Esophagus (tissue), 2 donors: ENCODE measurements at regions not wholly inside any gene's neighbourhood (a gene's known extent, or its start where the extent isn't known, plus 50 kb on each side); places are given as distances from the start of the nearest gene placed in this dataset.

ENCODE experiments used
- H3K27ac ChIP-seq, 2 donors: one replicate each; pipeline ENCODE4 v1.5.1; 2013; ENCODE audit warnings: low read depth in 2 of 2, mild to moderate bottlenecking in 2 of 2, inconsistent platforms in 1 of 2, low read length in 1 of 2, moderate library complexity in 1 of 2
- H3K27me3 ChIP-seq, 2 donors: one replicate each; pipeline ENCODE4 v1.6.1; 2013; ENCODE audit warnings: low read length in 2 of 2, control low read depth in 1 of 2, mild to moderate bottlenecking in 1 of 2; ENCODE audit not compliant: insufficient read depth in 2 of 2, control insufficient read depth in 1 of 2
- H3K36me3 ChIP-seq, 2 donors: one replicate each; pipeline ENCODE4 v1.6.1; 2013; ENCODE audit warnings: low read length in 1 of 2; ENCODE audit not compliant: control insufficient read depth in 2 of 2, insufficient read depth in 2 of 2
- H3K4me1 ChIP-seq, 2 donors: one replicate each; pipeline ENCODE4 v1.6.1; 2013; ENCODE audit warnings: low read length in 1 of 2; ENCODE audit not compliant: control insufficient read depth in 2 of 2, insufficient read depth in 2 of 2
- H3K4me3 ChIP-seq, 2 donors: one replicate each; pipeline ENCODE4 v1.5.1; 2013; ENCODE audit warnings: low read length in 2 of 2, mild to moderate bottlenecking in 2 of 2, low read depth in 1 of 2, moderate library complexity in 1 of 2
- H3K9me3 ChIP-seq, 2 donors: one replicate each; pipeline ENCODE4 v1.6.1; 2013; ENCODE audit warnings: mild to moderate bottlenecking in 2 of 2, low read depth in 1 of 2, low read length in 1 of 2, moderate library complexity in 1 of 2; ENCODE audit not compliant: control insufficient read depth in 2 of 2, insufficient read depth in 1 of 2
- WGBS, 2 donors: extraction: QIAGEN DNeasy Blood & Tissue Kit; methylation state at CpG; one replicate each; pipeline ENCODE4 v1.1.7; 2013; 5-methylcytosine and 5-hydroxymethylcytosine counted together
- donor health status: healthy with polysubstance abuse.
- donor health status: Bipolar disorder and iron deficiency.

GRCh38 chr21:27233514-27234115 lies 266.7 kb upstream of the ADAMTS5 start:
- Histone ChIP-seq H3K9me3 (no peaks in the 10 kb centered on the region), H3K36me3 (no peaks in the 10 kb centered on the region), H3K27me3 (no peaks in the 10 kb centered on the region), H3K4me1 (no peaks in the 10 kb centered on the region), H3K4me3 (no peak overlapping the region), H3K27ac (no peak overlapping the region)
- WGBS, 2 donors, result 78 to 96% methylated on average over 2 of the region's 2 CpGs

DNA sequence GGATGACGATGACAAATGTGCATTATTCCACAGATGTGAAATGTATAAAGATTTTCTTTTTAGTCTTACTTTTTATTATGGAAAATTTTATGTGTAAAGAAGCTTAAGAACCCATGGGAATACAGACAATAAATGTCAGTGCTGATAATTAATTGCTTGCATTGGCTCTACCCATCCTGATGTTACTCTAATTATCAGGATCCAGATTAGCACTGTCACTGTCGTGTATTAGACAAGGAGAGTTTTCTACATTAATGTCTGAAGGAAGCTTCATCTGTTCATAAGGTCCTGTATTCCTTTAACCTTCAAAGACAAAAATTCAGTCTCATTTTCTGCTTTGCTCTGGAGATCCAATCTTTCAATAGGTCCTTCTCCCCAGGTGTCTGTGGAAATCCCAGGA lies 259.1 kb upstream of the ADAMTS5 start:
- no peak overlapping the region for H3K4me3 ChIP-seq
- H3K27me3 ChIP-seq, result no peaks in the 10 kb centered on the region
- WGBS, 2 donors, result 81 to 88% methylated on average over 2 of the region's 2 CpGs
- no peak overlapping the region for H3K27ac ChIP-seq
- H3K36me3 ChIP-seq, result no peaks in the 10 kb centered on the region
- H3K9me3 ChIP-seq, result no peaks in the 10 kb centered on the region
- no peaks in the 10 kb centered on the region for H3K4me1 ChIP-seq

DNA sequence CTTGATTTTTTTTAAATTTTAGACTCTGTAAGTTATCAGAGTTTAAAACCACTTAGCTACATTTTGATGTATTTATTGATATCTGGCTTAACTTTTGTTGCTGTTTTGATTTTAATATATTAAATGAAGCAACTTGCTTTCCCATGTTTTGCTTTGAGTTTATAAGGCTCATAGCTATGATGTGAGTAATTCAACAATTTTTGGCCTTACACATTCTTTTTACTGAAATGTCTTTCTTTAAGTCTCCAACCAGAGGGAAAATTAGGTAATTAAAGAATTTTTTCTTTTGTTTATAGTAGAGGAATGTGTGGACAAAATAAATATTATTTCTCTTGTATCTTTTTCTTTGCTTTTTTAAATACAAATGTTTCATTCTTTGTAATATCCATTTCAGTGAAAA lies 258.3 kb upstream of the ADAMTS5 start:
- no peak overlapping the region for H3K4me3 ChIP-seq
- H3K36me3 ChIP-seq, result no peaks in the 10 kb centered on the region
- H3K4me1 ChIP-seq, result no peaks in the 10 kb centered on the region
- H3K9me3 ChIP-seq, result no peaks in the 10 kb centered on the region
- H3K27me3 ChIP-seq, result no peaks in the 10 kb centered on the region
- H3K27ac ChIP-seq, result no peak overlapping the region

GRCh38 chr21:27224169-27224568 lies 257.3 kb upstream of the ADAMTS5 start:
- Histone ChIP-seq H3K36me3 (no peaks in the 10 kb centered on the region), H3K27me3 (no peaks in the 10 kb centered on the region), H3K4me3 (no peak overlapping the region), H3K4me1 (no peaks in the 10 kb centered on the region), H3K27ac (no peak overlapping the region), H3K9me3 (no peaks in the 10 kb centered on the region)

- Histone ChIP-seq H3K4me3 (no peak overlapping the region), H3K9me3 (no peaks in the 10 kb centered on the region), H3K4me1 (no peaks in the 10 kb centered on the region), H3K27me3 (no peaks in the 10 kb centered on the region), H3K36me3 (no peaks in the 10 kb centered on the region), H3K27ac (no peak overlapping the region)
- 74 to 75% methylated on average over 2 of the region's 2 CpGs for WGBS, 2 donors
These were observed 254.2 kb upstream of the ADAMTS5 start for GRCh38 chr21:27221077-27221476.

DNA sequence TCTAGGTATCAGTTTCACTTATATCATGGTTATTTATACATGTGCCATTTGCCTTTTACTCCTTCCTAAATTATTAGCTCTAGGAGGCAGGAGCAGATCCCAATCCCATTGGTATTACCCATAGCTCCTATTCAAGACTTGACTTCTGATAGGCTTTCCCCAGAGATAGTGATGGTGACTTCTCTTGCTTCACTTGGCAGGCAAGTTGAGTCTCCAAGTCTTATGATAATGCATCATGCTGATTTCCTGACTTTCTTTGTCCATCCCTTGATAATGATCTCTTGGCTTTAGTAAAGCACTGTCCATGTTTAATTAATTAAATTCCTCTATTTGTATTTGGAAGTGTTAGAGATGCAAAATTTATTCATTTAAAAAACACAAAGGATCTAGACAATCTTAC lies 253.5 kb upstream of the ADAMTS5 start:
- Histone ChIP-seq H3K27me3 (no peaks in the 10 kb centered on the region), H3K4me1 (no peaks in the 10 kb centered on the region), H3K36me3 (no peaks in the 10 kb centered on the region), H3K9me3 (no peaks in the 10 kb centered on the region), H3K27ac (no peak overlapping the region), H3K4me3 (no peak overlapping the region)

DNA sequence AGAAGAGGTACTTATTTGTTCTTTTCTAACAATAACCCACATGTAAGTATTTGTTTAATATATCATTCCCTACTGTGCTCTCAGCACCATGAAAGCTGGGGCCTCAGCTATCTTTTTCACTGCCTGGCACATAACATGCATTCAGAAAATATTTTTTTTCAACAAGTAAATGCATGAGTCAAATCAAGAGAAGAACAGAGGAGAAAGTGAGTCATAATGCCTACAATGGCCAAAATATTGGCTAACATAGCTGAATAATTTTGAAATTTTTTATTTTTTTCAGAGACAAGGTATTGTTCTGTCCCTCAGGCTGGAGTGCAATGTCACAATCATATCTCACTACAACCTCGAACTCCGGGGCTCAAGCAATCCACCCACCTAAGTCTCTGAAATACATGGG lies 252.2 kb upstream of the ADAMTS5 start:
- no peaks in the 10 kb centered on the region for H3K4me1 ChIP-seq
- H3K36me3 ChIP-seq, result no peaks in the 10 kb centered on the region
- no peaks in the 10 kb centered on the region for H3K9me3 ChIP-seq
- H3K27me3 ChIP-seq, result no peaks in the 10 kb centered on the region
- 52 to 80% methylated on average over 2 of the region's 2 CpGs for WGBS, 2 donors
- H3K27ac ChIP-seq, result no peak overlapping the region
- no peak overlapping the region for H3K4me3 ChIP-seq

DNA sequence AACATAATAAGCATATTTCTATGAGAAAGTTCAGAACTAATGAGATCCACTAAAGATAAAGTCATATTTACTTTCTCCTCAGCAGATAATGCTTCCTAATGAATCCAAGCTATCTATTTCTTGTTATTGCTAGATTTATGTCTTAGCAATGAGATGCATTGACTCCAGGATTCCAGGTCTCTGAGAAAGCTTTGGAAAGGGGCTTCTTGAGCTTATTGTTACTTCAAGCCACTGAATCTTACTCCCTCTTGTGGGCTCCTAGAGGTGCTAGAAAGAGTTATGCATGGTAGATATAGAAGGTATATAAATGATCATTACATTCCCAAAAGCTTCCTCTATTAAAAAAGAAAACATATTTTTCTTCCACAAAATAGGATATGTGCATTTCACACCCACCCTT lies 246.4 kb upstream of the ADAMTS5 start:
- Histone ChIP-seq H3K4me3 (no peak overlapping the region), H3K4me1 (no peaks in the 10 kb centered on the region), H3K36me3 (no peaks in the 10 kb centered on the region), H3K27ac (no peak overlapping the region), H3K27me3 (no peaks in the 10 kb centered on the region), H3K9me3 (no peaks in the 10 kb centered on the region)

DNA sequence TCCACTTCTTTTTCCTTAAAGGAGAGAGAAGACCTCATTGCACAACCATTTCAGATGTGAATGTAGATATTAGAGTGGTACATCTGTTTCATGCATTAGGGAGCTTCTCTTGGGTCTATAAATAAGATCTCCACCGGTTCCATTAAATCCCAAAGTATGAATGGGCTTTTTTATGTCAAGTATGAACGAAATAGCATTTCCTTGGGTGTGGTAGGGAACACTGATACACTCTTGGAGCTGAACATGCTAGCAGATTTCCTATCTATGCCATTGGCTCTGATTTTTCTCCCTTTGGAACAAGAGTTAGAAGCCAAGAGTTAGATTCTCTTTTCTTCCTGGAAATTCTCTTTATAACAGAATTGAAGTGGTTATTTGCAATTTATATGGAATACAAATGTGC lies 245.6 kb upstream of the ADAMTS5 start:
- no peaks in the 10 kb centered on the region for H3K9me3 ChIP-seq
- no peaks in the 10 kb centered on the region for H3K4me1 ChIP-seq
- H3K4me3 ChIP-seq, result no peak overlapping the region
- no peaks in the 10 kb centered on the region for H3K36me3 ChIP-seq
- H3K27ac ChIP-seq, result no peak overlapping the region
- 51 to 55% methylated on average over 2 of the region's 2 CpGs for WGBS, 2 donors
- no peaks in the 10 kb centered on the region for H3K27me3 ChIP-seq

- no peak overlapping the region for H3K4me3 ChIP-seq
- no peaks in the 10 kb centered on the region for H3K4me1 ChIP-seq
- no peaks in the 10 kb centered on the region for H3K9me3 ChIP-seq
- no peak overlapping the region for H3K27ac ChIP-seq
- H3K27me3 ChIP-seq, result no peaks in the 10 kb centered on the region
- no peaks in the 10 kb centered on the region for H3K36me3 ChIP-seq
- 52 to 83% methylated on average over 1 of the region's 1 CpG for WGBS, 2 donors
These were observed 242.7 kb upstream of the ADAMTS5 start for GRCh38 chr21:27209546-27209945.
